SH-SY5Y (cell line): ENCODE measurements at regions not wholly inside any gene's neighbourhood (a gene's known extent, or its start where the extent isn't known, plus 50 kb on each side); places are given as distances from the start of the nearest gene placed in this dataset.

Experiments
- GATA2 ChIP-seq: IDR thresholded peaks from 2 replicates; pipeline ENCODE4 v1.6.1; 2011; ENCODE audit warnings: mild to moderate bottlenecking, low read depth, low read length
- GATA3 ChIP-seq: IDR thresholded peaks from 2 replicates; pipeline ENCODE4 v1.6.1; 2011; ENCODE audit warnings: low read depth, mild to moderate bottlenecking, low read length, moderate library complexity

DNA sequence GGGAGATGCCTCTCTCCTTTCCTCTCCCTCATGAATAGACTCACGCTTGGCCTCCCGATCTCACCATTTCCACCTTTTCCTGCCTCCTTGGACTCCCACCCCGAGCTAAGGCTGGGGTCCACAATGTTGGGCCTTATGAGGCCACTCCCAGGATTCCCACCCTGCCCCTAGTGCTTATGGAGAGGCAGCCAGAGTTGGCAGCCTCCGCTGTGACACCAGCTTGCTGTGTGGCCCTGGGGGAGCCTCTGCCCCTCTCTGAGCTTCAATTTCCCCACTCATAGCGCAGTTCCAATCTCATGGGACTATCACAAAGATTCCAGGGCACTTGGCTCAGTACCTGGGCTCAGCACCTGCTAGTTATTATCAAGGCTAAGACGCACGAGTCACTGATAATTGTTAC, 118.7 kb upstream of the WNT4 start:
- TF ChIP-seq GATA2 (no peak), GATA3 (no peak)
